COLO668 (cell line): ENCODE measurements at regions not wholly inside any gene's neighbourhood (a gene's known extent, or its start where the extent isn't known, plus 50 kb on each side); places are given as distances from the start of the nearest gene placed in this dataset.
"Not testable (repeated sequence)": the region's sequence is repeated elsewhere in the genome, so short reads cannot be mapped to it uniquely, and the experiment has no call there.

Source experiments
- DNase-seq: peaks from one replicate; lab custom pipeline; 2025; ENCODE audit not compliant: unreplicated experiment; lab: John Stamatoyannopoulos, UW

DNA sequence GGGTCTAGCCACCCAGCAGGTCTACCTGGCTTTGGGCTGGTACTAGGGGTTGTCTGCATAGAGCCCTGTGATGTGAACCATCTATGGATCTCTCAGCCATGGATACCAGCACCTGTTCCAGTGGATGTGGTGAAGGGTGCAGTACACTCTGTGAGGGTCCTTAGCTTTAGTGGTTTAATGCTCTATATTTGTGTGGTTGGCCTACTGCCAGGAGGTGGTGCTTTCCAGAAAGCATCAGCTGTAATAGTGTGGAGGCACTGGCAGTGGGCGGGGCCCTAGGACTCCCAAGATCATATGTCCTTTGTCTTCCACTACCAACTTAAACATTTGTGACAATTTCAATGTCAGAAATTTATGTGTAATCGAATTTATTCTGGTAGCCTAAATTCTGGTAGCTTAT, 1065.1 kb downstream of the RPIA start:
- not testable (repeated sequence) for DNase-seq

DNA sequence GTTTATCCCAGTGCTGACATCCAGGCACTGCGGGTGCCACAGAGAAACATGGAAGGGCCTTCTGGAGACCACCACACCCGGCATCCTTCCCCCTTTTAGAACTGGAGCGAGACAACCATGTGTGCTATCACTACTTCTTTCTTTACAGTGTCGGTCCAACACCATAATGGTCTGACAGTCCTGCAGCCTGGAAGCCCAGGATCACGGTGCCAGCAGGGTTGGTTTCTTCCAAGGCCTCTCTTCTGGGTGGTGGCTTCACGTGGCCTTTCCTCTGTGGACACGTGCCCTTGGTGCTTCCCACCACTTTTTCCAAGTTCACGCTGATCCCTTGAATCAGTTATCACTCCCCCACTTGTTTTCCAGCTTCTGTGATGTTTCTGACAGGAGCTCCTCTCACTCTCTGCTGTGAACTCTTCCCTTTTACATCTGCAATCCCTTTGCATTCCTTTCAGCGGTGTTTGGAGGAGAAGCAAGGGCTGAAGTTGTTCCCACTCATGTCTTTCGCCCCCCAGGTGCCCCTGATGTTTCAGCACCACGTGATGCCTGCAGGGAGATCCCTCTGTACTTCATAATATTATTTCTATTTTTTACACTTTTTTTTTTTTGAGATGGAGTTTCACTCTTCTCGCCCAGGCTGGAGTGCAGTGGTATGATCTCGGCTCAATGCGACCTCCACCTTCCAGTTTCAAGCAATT, 1067.0 kb downstream of the RPIA start:
- DNase-seq = not testable (repeated sequence)

DNA sequence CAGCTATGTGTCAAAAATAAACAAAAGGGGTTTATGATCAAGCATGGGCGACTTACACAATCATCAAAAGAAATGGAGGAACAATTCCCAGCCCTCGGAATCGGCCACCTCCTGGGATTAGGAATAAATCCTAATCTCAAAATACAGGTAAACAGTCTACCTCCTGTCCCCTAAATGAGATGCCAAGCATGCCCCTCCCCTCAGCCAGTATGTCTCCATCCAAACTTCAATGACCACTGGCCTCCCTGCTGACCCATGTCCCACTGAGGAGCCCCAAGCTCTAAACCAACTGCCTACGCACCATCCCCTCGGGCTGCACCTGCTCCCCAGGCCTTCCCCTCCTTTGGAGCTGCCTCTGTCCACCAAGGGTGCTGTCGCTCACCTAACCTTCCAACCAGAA, 1069.3 kb downstream of the RPIA start:
- not testable (repeated sequence) for DNase-seq

DNA sequence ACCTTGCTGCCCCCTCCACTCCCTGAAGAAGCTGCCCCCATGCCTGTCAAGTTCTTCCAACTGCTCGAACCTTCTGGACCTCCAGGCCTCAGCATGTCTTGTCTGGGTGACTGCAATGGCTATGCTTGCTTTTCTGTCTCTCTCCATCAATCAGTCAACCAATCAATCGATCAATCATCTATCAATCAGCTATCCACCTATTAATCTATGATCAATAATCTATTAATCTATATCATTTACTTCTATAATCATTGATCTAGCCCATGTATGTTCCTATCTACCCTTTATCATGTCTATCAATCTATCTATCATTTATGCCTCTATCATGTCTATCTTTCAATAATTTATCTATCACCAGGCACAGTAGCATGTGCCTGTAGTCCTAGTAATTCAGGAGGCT, 1069.7 kb downstream of the RPIA start:
- not testable (repeated sequence) for DNase-seq

DNA sequence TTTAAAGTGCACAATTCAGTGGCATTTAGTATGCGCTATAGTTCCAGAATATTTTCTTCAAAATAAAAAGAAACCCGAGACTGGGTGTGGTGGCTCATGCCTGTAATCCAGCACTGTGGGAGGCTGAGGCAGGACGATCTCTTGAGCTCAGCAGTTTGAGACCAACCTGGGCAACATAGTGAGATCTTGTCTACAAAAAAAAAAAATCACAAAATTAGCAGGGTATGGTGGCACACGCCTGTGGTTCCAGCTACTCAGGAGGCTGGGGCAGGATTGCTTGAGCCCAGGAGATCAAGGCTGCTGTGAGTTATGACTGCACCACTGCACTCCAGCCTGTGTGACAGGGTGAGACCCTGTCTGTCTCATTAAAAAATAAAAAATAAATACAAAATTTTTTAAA, 1070.4 kb downstream of the RPIA start:
- not testable (repeated sequence) for DNase-seq

DNA sequence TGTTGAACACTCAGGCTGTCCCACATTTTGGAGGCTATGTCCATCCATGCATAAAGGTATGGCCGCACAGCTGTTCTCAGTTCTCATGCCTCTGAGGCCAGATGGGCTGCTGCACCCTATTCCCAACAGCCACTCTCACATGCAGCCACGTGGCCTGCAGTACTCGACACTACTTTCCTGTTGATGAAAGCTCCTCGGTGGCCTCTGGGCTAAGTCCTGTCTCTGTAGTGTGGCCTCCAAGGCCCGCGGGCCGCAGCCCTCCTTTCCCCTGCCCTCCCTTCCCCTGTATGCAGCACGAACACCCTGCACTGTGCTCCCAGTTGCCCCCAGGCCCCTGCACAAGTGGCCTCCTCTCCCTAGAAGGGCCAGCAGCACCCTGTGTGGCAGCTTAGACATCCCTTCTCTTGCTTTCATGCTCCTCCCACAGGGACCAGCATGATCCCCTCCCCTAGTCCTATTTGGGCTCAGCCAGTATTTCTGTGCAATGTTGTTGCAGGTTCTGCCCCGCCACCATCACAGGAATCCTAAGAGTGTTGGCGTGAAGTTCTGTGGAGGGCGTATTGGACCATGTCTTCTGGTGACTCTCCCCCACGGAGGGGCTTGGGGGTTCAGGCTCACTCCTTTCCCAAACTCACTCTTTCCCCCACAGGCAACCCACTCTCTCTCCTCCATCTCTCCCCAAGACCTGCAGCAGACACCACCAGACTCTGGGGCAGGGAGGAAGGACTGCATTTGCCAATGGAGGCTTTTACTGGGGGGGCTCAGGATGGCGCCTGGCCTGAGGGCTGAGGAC, 1071.2 kb downstream of the RPIA start:
- not testable (repeated sequence) for DNase-seq

DNA sequence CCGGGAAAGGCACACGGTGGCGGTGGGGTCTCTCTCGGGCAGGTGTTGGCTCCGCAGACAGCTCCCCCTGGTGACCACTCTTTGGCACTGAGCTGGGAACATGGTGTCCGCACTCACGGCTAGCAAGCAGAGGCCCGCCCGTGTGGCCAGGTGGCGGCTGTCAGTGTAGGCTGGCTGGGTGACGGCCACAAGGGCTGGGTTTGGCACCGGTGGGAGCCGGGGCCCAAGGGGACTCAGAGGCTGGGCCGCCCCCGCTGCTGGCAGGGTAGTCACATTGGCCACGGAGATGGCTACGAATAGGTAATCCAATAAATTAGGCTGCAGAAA, 1071.7 kb downstream of the RPIA start:
- DNase-seq = no peak

DNA sequence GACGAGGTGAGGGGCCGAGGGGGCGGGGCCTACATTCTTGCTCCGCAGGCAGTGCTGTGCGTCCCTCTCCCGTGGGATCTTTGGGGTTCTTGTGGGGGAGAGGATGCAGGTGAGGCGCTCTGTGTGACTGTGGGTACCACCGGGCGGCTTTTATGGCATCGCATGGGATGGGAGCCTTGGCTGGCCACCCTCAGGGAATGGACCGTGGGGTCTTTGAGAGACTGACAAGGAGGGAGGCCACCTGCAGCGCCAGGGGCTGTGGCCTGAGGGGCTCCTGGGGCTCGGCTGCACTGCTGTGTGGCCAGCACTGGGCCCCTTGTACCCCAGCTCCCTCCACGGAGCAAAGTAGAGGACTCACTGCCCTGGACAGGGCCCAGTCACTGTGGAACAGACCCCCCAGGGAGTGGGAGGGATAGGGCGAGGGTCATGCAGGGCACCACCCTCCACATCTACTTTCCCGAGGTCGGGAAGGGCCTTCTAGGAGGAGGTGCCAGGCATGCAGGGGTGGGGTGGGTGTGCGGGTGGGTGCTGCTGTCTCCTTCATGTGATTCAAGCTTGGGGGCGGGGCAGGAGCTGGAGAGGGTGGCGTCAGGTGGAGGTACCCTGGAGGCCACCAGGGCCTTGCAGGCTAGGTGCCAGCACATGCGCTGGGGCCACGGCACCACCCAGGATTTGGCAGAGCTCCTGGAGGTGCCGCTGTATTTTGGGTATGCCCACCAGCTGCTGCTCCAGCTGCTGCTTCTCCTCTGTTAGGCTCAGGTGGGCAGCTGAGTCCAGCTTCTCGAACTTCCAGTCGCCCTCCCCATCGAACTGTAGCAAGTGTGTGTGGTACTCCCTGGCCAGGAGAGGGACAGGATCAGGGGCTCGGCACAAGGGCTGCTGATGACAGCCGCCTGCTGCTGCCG, 1072.4 kb downstream of the RPIA start:
- DNase-seq = no peak

DNA sequence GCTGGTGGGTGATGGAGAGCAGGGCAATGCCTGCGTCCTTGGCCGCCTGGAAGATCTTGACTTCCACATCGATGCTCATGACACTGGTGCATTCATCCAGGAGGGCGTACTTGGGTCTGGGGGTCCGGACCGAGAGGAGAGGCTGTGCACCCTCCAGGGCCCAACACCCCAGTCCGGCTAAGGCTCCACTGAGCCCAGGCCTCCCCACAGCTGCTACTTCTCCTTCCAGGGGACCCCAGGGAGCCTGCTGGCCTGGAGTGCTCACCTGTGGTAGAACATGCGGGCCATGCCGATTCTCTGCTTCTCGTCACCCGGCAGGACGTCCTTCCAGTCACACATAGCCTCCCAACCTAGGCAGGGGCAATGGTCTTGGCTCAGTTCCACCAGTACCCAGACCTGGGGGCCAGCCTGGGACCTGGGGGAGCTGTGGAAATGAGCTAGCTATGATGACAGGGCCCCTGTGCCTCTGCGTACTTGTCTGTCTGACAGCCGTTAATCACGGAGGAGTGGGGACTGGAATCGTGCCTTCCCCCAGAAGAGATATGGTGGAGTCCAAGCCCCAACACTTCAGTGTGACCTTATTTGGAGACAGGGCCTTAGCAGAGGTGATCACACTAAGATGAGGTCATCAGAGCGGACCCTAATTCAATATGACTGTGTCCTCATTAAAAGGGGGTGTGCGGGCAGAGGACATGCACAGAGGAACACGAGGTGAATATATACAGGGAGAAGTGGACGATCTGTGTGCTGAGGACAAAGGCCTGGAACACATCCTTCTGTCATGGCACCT, 1073.3 kb downstream of the RPIA start:
- not testable (repeated sequence) for DNase-seq

DNA sequence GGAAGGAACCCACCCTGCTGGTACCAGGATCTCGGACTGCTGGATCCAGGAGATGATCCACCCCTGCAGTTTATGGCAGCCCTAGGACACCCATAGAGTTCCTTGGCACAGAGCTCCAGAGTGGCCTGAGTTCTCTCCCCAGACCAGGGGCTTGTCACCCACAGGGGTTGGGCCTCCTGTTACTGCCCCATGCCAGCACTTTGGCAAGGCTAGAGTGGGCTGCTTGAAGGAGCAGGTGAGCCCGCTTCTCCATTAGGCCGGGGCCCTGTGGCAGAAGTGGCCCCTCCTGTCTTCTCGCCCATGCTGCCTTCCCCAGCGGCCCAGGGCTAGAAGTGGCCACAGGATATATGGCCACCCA, 1073.9 kb downstream of the RPIA start:
- DNase-seq = not testable (repeated sequence)

DNA sequence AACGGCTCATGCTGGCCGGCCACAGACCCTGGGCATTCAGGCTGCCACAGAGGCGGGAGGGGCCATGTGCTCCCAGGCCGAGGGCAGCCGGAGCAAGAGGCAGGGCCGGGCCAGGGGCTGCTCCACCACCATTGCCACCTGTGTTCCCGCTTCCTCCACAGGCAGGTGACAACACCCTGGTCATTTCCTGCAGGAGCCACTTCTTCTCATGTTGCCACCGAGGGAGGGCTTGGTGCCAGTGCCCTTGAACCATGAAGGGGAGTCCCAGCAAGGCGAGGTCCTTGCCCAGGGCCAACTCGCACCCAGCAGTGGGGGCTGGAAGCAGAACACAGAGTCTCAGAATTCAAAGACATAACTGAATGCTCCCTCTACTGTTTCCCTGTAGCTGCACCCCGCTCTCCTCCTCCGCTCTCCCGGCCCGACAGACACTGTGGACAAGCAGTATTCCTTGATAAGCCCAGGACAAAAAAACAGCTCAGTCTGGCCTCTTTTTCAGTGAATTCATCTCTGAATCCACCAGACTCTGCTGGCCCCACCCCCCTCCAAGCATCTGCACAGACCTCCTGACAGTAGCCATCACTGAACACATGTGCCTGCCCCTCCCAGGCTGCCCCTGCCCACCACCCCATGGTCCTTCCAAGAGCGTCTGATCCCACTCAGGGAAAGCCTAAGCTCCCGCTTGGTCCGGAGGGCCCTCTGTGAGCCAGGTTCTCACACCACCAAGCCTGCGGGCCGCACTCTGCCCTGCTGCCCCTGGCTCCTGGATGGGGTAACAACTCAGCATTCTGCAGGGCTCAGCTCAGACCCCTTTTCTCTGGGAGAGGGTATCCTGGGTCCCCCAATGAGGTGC, 1074.9 kb downstream of the RPIA start:
- not testable (repeated sequence) for DNase-seq

DNA sequence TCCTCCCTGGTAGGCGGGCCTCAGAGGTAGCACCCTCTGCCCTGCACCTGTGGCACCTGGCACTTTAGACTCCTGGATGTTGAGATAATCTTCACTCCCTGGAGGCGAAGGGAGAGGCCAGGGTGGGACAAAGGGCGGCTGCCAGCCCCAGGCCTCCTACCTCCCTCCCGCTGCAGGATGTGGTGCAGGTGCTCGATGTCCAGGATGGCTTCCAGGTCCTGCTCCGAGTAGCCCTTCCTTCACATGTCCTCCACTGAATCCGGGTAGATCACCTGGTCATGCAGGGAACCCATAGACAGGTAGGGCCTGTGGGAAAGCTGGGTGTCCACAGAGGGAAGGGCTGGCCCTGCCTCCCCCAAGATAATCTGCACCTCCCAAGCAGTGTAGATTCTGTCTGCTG, 1075.6 kb downstream of the RPIA start:
- DNase-seq = not testable (repeated sequence)

DNA sequence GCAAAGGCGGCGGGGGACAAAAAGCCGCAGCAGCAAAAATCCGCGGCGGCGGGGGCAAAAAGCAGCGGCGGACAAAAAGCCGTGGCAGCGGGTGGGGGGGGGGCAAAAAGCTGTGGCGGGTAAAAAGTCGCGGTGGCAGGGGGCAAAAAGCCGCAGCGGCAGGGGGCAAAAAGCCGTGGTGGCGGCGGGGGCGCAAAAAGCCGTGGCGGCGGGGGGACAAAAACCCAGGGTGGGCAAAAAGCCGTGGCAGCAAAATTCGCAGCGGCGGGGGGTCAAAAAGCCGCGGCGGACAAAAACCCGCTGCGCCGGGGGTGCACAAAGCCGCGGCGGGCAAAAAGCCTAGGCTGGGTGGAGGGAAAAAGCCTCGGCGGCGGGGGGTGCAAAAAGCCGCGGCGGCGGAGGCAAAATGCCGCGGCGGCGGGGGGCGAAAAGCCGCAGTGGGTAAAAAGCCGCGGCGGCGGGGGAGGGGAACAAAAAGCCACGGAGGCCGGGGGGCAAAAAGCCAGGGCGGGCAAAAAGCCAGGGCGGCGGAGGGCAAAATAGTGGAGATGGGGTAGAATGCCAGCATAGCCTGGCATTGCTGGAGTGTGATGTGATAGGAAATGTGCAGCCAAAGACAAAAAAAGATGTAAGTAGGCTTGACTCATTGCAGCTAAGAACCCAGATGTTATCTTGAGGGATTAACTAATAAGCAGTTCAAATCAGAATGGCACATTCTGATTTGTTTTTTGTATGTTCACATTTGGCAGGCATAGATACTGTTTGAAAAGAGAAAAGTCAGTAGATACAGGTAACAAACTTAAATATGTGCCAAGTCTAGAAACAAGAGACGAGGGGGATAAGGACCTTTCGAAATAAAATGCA, 1076.3 kb downstream of the RPIA start:
- no peak for DNase-seq

DNA sequence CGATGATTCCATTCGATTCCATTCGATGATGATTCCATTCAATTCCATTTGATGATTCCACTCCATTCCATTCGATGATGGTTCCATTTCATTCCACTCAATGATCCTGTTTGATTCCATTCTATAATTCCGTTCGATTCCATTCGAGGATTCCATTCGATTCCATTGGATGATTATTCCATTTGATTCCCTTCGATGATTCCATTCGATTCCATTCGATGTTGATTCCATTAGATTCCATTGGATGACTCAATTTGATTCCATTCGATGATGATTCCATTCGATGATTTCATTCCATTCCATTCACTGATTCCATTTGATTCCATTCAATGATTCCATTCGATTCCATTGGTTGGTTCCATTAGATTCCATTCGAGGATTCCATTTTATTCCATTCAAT, 1084.4 kb downstream of the RPIA start:
- no peak for DNase-seq

DNA sequence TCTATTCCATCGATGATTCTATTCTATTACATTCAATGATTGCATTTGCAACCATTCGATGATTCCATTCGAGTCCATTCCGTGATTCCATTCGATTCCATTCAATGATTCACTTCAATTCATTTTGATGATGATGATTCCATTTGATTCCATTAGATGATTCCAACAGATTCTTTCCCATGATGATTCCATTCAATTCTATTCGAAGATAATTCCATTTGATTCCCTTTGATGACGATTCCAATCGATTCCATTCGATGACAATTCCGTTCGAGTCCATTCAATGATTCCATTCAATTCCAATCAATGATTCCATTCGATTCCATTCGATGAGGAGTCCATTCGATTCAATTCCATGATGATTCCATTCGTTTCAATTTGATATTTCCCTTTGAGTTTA, 1088.8 kb downstream of the RPIA start:
- no peak for DNase-seq

DNA sequence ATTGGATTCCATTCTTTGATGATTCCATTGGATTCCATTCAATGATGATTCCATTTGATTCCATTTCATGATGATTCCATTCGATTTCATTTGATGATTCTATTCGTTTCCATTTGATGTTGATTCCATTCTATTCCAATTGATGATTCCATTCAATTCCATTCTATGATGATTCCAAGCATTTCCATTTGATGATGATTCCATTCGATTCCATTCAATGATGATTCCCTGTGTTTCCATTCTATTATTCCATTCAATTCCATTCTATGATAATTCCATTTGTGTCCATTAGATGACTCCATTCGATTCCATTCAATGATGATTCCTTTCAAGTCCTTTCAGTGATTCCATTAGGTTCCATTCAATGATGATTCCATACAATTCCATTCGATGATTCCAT, 1090.5 kb downstream of the RPIA start:
- DNase-seq = no peak

DNA sequence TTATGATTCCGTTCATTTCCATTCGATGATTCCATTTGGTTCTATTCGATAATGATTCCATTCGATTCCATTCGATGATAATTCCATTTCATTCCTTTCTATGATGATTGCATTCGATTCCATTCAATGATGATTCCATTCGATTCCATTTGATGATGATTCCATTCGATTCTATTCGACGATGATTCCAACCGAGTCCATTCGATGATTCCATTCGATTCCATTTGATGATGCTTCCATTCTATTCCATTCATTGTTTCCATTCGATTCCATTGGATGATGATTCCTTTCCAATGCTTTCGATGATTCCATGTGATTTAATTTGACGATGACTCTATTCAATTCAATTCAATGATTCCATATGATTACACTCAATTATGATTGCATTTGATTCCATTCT, 1093.5 kb downstream of the RPIA start:
- DNase-seq = no peak

DNA sequence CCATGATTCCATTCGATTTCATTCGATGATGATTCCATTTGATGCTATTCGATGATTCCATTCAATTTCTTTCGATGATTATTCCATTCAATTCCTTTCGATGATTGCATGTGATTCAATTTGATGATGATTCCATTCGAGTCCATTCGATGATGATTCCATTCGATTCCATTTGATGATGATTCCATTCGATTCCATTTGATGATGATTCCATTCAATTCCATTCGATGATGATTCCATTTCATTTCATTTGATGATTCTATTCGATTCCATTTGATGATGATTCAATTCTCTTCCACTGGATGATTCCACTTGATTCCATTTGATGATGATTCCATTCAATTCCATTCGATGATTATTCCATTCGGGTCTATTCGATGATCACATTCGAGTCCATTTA, 1094.1 kb downstream of the RPIA start:
- not testable (repeated sequence) for DNase-seq

DNA sequence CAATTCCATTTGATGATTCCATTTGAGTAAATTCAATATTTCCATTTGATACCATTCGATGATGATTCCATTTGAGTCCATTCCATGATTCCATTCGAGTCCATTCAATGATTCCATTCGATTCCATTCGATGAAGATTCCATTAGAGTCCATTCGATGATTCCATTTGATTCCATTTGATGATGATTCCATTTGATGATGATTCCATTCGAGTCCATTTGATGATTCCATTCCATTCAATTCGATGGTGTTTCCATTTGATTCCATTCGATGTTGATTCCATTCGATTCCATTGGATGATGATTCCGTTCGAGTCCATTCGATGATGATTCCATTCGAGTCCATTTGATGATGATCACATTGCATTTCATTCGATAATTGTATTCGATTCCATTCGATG, 1095.2 kb downstream of the RPIA start:
- DNase-seq = not testable (repeated sequence)
